HL-60 (cell line): ENCODE measurements at regions not wholly inside any gene's neighbourhood (a gene's known extent, or its start where the extent isn't known, plus 50 kb on each side); places are given as distances from the start of the nearest gene placed in this dataset.

Experiments
- DNase-seq, 2 experiments: peaks; one replicate each; pipeline ENCODE4 v3.0.0-alpha.2; 2010 to 2020; ENCODE audit warnings: low read depth in 1 of 2, low spot score in 1 of 2
- H3K27ac ChIP-seq: fragments of 250-450 bp; sonication (Bioruptor Pico); replicated peaks from 2 replicates; pipeline ENCODE4 v1.5.1; 2020; ENCODE audit warnings: mild to moderate bottlenecking, moderate library complexity
- H3K27me3 ChIP-seq: fragments of 250-450 bp; sonication (Bioruptor Pico); 2 replicates; pipeline ENCODE4 v1.5.1; 2021; ENCODE audit warnings: mild to moderate bottlenecking, moderate library complexity; ENCODE audit not compliant: insufficient read depth, poor library complexity, severe bottlenecking
- H3K4me3 ChIP-seq: replicated peaks from 2 replicates; pipeline ENCODE4 v1.5.1; 2011; ENCODE audit warnings: mild to moderate bottlenecking, control low read depth, low read length; ENCODE audit not compliant: insufficient read depth
- GABPA ChIP-seq: IDR thresholded peaks from 2 replicates; pipeline ENCODE4 v1.6.1; 2012; ENCODE audit warnings: low read depth
- POLR2AphosphoS5 ChIP-seq: IDR thresholded peaks from 2 replicates; pipeline ENCODE4 v1.6.1; 2012; ENCODE audit warnings: low read depth
- SPI1 ChIP-seq: IDR thresholded peaks from 2 replicates; pipeline ENCODE4 v1.6.1; 2012; ENCODE audit warnings: low read depth, mild to moderate bottlenecking, borderline replicate concordance
- TF ChIP-seq, protein P1 (sequence below): IDR thresholded peaks from one replicate; pipeline ENCODE4 v1.5.1; 2011; ENCODE audit warnings: low read length, control low read depth, inconsistent platforms; ENCODE audit not compliant: insufficient read depth
- TF ChIP-seq, protein P2 (sequence below): IDR thresholded peaks from 2 replicates; pipeline ENCODE4 v1.6.1; 2012; ENCODE audit warnings: low read depth; ENCODE audit not compliant: insufficient replicate concordance

DNA sequence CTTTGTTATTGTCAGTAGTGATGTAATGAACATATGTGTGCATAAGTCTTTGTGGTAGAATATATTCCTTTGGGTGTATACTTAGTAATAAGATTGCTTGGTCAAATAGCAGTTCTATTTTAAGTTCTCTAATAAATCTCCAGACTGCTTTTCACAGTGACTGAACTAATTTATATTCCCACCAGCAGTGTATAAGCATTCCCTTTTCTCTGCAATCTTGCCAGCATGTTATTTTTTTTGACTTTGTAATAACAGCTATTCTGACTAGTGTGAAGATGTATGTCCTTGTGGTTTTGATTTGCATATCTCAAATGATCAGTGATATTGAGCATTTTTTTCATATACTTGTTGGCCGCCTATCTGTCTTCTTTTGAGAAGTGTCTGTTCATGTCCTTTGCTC, 111.5 kb upstream of the CDH12 start:
- DNase-seq: no peak
- TF ChIP-seq, protein P1, sequence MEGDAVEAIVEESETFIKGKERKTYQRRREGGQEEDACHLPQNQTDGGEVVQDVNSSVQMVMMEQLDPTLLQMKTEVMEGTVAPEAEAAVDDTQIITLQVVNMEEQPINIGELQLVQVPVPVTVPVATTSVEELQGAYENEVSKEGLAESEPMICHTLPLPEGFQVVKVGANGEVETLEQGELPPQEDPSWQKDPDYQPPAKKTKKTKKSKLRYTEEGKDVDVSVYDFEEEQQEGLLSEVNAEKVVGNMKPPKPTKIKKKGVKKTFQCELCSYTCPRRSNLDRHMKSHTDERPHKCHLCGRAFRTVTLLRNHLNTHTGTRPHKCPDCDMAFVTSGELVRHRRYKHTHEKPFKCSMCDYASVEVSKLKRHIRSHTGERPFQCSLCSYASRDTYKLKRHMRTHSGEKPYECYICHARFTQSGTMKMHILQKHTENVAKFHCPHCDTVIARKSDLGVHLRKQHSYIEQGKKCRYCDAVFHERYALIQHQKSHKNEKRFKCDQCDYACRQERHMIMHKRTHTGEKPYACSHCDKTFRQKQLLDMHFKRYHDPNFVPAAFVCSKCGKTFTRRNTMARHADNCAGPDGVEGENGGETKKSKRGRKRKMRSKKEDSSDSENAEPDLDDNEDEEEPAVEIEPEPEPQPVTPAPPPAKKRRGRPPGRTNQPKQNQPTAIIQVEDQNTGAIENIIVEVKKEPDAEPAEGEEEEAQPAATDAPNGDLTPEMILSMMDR: no peak
- TF ChIP-seq SPI1: no peak
- TF ChIP-seq POLR2AphosphoS5: no peak
- Histone ChIP-seq H3K27ac (no peak overlapping the region), H3K4me3 (no peak overlapping the region), H3K27me3 (no peaks in the 10 kb centered on the region)

DNA sequence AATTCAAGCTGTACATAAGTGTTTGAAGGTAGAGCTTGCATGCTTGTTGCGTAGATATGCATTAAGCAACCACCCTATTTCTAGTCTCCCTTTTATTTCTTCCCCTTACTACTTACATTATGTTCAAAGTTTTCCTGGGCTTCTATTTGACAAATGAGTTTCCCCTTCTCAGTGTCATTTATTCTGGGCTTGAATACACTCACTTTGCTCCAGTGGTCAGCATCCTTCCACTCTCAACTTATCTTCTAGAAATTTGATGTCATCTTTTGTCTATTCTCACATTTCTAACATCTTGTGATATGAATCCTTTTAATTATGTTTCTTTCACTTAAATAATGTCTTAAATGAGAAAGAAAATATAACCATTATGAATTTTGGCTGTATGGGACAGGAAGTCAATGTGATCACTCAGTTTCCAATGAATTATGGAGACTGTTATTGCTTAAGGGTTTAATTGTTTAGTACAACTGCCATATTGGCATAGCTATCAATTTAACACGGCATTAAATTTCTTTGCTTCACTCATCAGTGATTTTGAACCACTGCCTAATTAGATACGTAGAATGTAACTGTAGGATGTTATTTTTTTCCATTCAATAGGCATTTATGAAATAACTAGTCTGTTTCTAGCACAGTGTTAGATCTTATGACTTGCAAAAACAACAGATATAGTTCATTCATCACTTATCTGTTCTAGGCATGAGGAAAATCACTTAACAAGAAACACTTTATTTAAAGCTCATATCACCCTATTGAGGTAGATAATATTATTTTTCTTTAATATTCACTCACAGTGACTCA, 105.5 kb upstream of the CDH12 start:
- Histone ChIP-seq H3K4me3 (no peak overlapping the region), H3K27ac (no peak overlapping the region), H3K27me3 (no peaks in the 10 kb centered on the region)
- no peak for DNase-seq
- TF ChIP-seq POLR2AphosphoS5: no peak
- TF ChIP-seq, protein P2, sequence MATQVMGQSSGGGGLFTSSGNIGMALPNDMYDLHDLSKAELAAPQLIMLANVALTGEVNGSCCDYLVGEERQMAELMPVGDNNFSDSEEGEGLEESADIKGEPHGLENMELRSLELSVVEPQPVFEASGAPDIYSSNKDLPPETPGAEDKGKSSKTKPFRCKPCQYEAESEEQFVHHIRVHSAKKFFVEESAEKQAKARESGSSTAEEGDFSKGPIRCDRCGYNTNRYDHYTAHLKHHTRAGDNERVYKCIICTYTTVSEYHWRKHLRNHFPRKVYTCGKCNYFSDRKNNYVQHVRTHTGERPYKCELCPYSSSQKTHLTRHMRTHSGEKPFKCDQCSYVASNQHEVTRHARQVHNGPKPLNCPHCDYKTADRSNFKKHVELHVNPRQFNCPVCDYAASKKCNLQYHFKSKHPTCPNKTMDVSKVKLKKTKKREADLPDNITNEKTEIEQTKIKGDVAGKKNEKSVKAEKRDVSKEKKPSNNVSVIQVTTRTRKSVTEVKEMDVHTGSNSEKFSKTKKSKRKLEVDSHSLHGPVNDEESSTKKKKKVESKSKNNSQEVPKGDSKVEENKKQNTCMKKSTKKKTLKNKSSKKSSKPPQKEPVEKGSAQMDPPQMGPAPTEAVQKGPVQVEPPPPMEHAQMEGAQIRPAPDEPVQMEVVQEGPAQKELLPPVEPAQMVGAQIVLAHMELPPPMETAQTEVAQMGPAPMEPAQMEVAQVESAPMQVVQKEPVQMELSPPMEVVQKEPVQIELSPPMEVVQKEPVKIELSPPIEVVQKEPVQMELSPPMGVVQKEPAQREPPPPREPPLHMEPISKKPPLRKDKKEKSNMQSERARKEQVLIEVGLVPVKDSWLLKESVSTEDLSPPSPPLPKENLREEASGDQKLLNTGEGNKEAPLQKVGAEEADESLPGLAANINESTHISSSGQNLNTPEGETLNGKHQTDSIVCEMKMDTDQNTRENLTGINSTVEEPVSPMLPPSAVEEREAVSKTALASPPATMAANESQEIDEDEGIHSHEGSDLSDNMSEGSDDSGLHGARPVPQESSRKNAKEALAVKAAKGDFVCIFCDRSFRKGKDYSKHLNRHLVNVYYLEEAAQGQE: no peak
- TF ChIP-seq GABPA: no peak
- TF ChIP-seq, protein P1: no peak
- TF ChIP-seq SPI1: no peak

DNA sequence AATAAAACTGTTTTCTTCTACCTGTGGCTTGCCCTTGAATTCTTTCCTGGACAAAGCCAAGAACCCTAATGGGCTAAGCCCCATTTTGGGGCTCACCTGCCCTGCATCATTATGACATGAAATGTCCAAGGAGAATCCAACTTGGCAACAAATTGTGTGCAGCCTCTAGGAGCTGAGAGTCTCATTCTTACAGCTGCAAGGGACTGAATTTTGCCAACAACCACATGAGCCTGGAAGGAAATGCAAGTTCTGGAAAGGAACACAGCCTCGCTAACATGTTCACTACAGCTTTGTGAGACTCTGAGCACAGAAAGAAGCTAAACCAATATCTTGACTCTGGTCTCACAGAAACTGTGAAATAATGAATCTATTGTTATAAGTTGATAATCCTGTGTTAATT, 94.8 kb upstream of the CDH12 start:
- Histone ChIP-seq H3K27ac (no peak overlapping the region), H3K27me3 (no peaks in the 10 kb centered on the region), H3K4me3 (no peak overlapping the region)
- TF ChIP-seq, protein P2: no peak
- TF ChIP-seq GABPA: no peak
- TF ChIP-seq, protein P1: no peak
- no peak for DNase-seq

DNA sequence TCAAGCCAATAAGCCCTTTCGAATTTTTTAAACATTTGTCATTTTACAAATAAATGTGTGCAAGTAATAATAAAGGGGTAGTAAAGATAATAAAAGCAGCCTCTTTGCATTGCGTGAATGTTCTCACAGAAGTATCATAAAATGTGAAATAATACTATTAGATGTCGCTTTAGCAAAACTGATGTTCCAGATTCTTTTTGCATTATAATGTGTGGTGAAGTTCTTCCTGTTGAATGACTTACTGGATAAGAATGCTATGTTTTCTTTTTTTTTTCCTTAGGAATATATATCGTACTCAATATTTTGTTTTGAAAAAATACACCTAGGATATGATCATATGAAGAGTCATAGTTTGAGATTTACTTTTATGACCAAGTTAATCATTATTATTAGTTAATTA, 85.2 kb upstream of the CDH12 start:
- TF ChIP-seq POLR2AphosphoS5 (no peak), GABPA (no peak), SPI1 (no peak)
- TF ChIP-seq, protein P2: no peak
- TF ChIP-seq, protein P1: no peak
- Histone ChIP-seq H3K27me3 (no peaks in the 10 kb centered on the region), H3K27ac (no peak overlapping the region), H3K4me3 (no peak overlapping the region)
- no peak for DNase-seq
